Bronchial epithelial cell (primary cell): ENCODE measurements at regions not wholly inside any gene's neighbourhood (a gene's known extent, or its start where the extent isn't known, plus 50 kb on each side); places are given as distances from the start of the nearest gene placed in this dataset.

ENCODE experiments used
- DNase-seq: peaks from one replicate; pipeline ENCODE4 v3.0.0-alpha.2; 2010; ENCODE audit warnings: low read depth
- FAIRE-seq: peaks from 2 replicates; lab custom pipeline; 2011; peaks lifted over from hg19 to GRCh38; lab: Jason Lieb, UNC
- H3K27me3 ChIP-seq: 2 replicates; pipeline ENCODE4 v1.5.1; 2011; ENCODE audit warnings: low read length; ENCODE audit not compliant: control insufficient read depth, insufficient read depth
- H3K36me3 ChIP-seq: 2 replicates; pipeline ENCODE4 v1.5.1; 2011; ENCODE audit warnings: low read length; ENCODE audit not compliant: control insufficient read depth, insufficient read depth
- H3K4me3 ChIP-seq: 2 replicates; pipeline ENCODE4 v1.5.1; 2011; ENCODE audit warnings: mild to moderate bottlenecking, low read depth, low read length, control low read depth
- CTCF ChIP-seq: IDR thresholded peaks from 2 replicates; pipeline ENCODE4 v1.5.1; 2011; ENCODE audit warnings: mild to moderate bottlenecking, moderate library complexity, low read length, control low read depth, inconsistent platforms; ENCODE audit not compliant: insufficient read depth, severe bottlenecking

GRCh38 chr21:20013851-20014250, 984.4 kb upstream of the NCAM2 start:
- no peak for DNase-seq
- H3K27me3 ChIP-seq = no peaks in the 10 kb centered on the region
- FAIRE-seq = no peak
- H3K36me3 ChIP-seq = no peaks in the 10 kb centered on the region
- TF ChIP-seq CTCF = no peak
- no peak overlapping the region for H3K4me3 ChIP-seq

GRCh38 chr21:20016435-20017005, 981.7 kb upstream of the NCAM2 start:
- Histone ChIP-seq H3K27me3 (no peaks in the 10 kb centered on the region), H3K4me3 (no peak overlapping the region), H3K36me3 (no peaks in the 10 kb centered on the region)
- DNase-seq (no peak), FAIRE-seq (no peak)
- no peak for TF ChIP-seq CTCF

- Histone ChIP-seq H3K27me3 (no peaks in the 10 kb centered on the region), H3K4me3 (no peak overlapping the region), H3K36me3 (no peaks in the 10 kb centered on the region)
- no peak for TF ChIP-seq CTCF
- DNase-seq (no peak), FAIRE-seq (no peak)
Measured at GRCh38 chr21:20020026-20020425, 978.2 kb upstream of the NCAM2 start.

- TF ChIP-seq CTCF = no peak
- Histone ChIP-seq H3K36me3 (no peaks in the 10 kb centered on the region), H3K27me3 (no peaks in the 10 kb centered on the region), H3K4me3 (no peak overlapping the region)
- DNase-seq (no peak), FAIRE-seq (no peak)
Measured at GRCh38 chr21:20023193-20023592, 975.0 kb upstream of the NCAM2 start.

DNA sequence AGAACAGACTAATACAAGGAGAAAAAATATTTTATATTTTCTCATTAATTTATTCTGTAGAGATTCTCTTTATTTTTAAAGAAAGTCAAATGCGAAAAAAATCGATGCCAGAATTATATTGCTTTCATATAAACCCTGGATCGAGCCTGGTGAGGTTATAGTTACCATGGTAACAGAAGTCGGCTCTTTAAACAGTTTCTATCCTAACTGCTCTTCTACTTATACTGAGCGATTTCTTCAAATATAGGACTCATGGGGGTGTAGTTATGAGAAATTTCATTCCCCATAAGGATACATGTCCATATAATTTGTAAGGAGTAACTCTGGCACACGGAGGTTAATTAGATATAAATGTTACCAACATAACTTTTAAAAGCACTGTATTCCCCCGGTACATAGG, 973.5 kb upstream of the NCAM2 start:
- no peak for TF ChIP-seq CTCF
- no peak for FAIRE-seq
- H3K36me3 ChIP-seq = no peaks in the 10 kb centered on the region
- no peak overlapping the region for H3K4me3 ChIP-seq
- no peak for DNase-seq
- H3K27me3 ChIP-seq = no peaks in the 10 kb centered on the region

DNA sequence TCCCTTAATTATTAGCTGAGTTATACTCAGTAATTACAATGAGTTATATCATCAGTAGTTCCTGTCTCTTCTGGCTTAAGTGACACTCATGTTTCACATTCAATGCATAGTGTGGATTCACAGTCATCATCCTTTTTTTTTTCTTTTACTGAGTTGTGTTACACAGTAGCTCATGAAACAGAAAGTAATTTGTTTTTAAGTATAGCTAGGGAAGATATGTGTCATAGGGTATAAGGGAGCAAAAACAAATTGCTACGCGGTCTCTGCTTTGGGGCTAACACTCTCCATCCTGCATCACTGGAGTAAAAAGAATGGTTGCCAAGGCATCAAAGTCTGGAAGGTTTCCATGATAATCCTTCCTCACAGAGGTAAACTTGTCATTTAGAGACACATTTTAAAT, 971.7 kb upstream of the NCAM2 start:
- DNase-seq = no peak
- Histone ChIP-seq H3K36me3 (no peaks in the 10 kb centered on the region), H3K27me3 (no peaks in the 10 kb centered on the region), H3K4me3 (no peak overlapping the region)
- no peak for FAIRE-seq
- TF ChIP-seq CTCF = no peak
